Liver (tissue), 3 donors: ENCODE measurements at regions not wholly inside any gene's neighbourhood (a gene's known extent, or its start where the extent isn't known, plus 50 kb on each side); places are given as distances from the start of the nearest gene placed in this dataset.

ENCODE experiments used
- ATF3 ChIP-seq: IDR thresholded peaks from 2 replicates; pipeline ENCODE4 v1.6.1; 2016; ENCODE audit warnings: antibody characterized with exemption
- CTCF ChIP-seq: fragments of 150-350 bp; IDR thresholded peaks from 2 replicates; pipeline ENCODE4 v1.5.1; 2017; ENCODE audit warnings: improper control_type of control experiment, low read depth, low read length; ENCODE audit not compliant: missing input control
- donor health status: healthy.
- donor health status: healthy.

GRCh38 chr20:10735195-10735949 is 61.6 kb upstream of the JAG1 start:
- TF ChIP-seq ATF3 (no peak), CTCF (no peak)
